Nephron progenitor cell (in vitro differentiated cells): ENCODE measurements at regions not wholly inside any gene's neighbourhood (a gene's known extent, or its start where the extent isn't known, plus 50 kb on each side); places are given as distances from the start of the nearest gene placed in this dataset.

ENCODE experiments used
- DNase-seq: peaks from one replicate; pipeline ENCODE4 v3.0.0; 2021
- H3K27ac Mint-ChIP-seq: 2 replicates; pipeline ENCODE4 v1.8.0; 2021; ENCODE audit warnings: mild to moderate bottlenecking, moderate library complexity, mixed read lengths
- H3K27me3 Mint-ChIP-seq: 2 replicates; pipeline ENCODE4 v1.8.0; 2021; ENCODE audit warnings: mild to moderate bottlenecking, low read depth, mixed read lengths; ENCODE audit not compliant: poor library complexity
- H3K36me3 Mint-ChIP-seq: 2 replicates; pipeline ENCODE4 v1.8.0; 2021; ENCODE audit warnings: low read depth, mixed read lengths
- H3K4me1 Mint-ChIP-seq: 2 replicates; pipeline ENCODE4 v1.8.0; 2021; ENCODE audit warnings: mixed read lengths
- H3K4me3 Mint-ChIP-seq: 2 replicates; pipeline ENCODE4 v1.8.0; 2021; ENCODE audit warnings: mild to moderate bottlenecking, moderate library complexity, mixed read lengths
- H3K9me3 Mint-ChIP-seq: 2 replicates; pipeline ENCODE4 v1.8.0; 2021; ENCODE audit warnings: mild to moderate bottlenecking, moderate library complexity, mixed read lengths
- TF ChIP-seq, protein P1 (sequence below): fragments of 200-600 bp; sonication (generic); IDR thresholded peaks from 2 replicates; pipeline ENCODE4 v1.5.0; 2021; ENCODE audit warnings: antibody characterized with exemption

DNA sequence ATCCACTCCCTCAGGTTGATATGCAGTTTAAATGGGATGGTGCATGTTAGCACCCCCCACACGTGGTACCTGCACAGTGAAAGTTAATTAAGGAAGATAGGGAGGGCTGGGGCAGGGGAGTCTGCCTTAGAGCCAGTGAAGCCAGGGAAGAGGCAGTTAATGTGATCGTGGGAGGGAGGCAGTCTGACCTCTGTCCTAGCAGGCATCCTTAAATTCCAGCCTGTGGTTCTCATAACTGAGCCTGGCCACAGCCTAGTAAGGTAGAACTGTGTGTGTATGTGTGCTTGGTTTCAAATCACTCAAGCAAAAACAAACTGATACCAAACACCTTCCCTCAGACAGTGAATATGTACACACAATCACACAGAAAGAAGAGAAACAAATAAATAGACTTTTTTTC lies 319.1 kb upstream of the TLE3 start:
- TF ChIP-seq, protein P1, sequence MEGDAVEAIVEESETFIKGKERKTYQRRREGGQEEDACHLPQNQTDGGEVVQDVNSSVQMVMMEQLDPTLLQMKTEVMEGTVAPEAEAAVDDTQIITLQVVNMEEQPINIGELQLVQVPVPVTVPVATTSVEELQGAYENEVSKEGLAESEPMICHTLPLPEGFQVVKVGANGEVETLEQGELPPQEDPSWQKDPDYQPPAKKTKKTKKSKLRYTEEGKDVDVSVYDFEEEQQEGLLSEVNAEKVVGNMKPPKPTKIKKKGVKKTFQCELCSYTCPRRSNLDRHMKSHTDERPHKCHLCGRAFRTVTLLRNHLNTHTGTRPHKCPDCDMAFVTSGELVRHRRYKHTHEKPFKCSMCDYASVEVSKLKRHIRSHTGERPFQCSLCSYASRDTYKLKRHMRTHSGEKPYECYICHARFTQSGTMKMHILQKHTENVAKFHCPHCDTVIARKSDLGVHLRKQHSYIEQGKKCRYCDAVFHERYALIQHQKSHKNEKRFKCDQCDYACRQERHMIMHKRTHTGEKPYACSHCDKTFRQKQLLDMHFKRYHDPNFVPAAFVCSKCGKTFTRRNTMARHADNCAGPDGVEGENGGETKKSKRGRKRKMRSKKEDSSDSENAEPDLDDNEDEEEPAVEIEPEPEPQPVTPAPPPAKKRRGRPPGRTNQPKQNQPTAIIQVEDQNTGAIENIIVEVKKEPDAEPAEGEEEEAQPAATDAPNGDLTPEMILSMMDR: no peak
- no peaks in the 10 kb centered on the region for H3K36me3 Mint-ChIP-seq
- H3K4me3 Mint-ChIP-seq: no peak overlapping the region
- H3K4me1 Mint-ChIP-seq: peaks cover 83% of the 10 kb centered on the region
- no peaks in the 10 kb centered on the region for H3K9me3 Mint-ChIP-seq
- no peak overlapping the region for H3K27ac Mint-ChIP-seq
- peaks cover 6% of the 10 kb centered on the region for H3K27me3 Mint-ChIP-seq
- no peak for DNase-seq

GRCh38 chr15:70415398-70415797 lies 317.7 kb upstream of the TLE3 start:
- Mint-ChIP-seq H3K4me1 (peaks cover 90% of the 10 kb centered on the region), H3K27ac (no peak overlapping the region), H3K9me3 (no peaks in the 10 kb centered on the region), H3K36me3 (no peaks in the 10 kb centered on the region), H3K27me3 (peaks cover 6% of the 10 kb centered on the region), H3K4me3 (no peak overlapping the region)
- DNase-seq: no peak
- TF ChIP-seq, protein P1: no peak

DNA sequence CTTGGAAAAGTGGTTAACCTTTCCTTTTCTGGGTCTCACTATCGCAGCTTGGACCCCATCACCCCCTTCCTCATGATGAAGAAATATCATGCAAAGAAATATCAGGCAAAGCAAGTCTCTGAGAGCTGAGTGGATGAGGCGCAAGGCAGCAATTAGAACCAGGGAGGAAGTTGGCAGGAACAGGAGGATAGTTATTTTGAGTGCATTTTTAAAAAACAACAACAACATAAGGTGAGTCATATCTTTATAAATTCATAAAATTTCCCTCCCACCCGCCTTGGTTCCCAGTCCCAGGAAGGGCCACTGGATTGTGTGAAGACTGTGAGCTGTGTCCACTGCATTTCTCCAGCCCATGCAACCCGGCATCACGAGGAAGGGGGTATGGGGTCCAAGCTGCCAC lies 316.9 kb upstream of the TLE3 start:
- TF ChIP-seq, protein P1: no peak
- DNase-seq: no peak
- Mint-ChIP-seq H3K36me3 (no peaks in the 10 kb centered on the region), H3K27ac (no peak overlapping the region), H3K9me3 (no peaks in the 10 kb centered on the region), H3K4me3 (no peak overlapping the region), H3K4me1 (peaks cover 92% of the 10 kb centered on the region), H3K27me3 (peaks cover 6% of the 10 kb centered on the region)

- H3K27me3 Mint-ChIP-seq: peaks cover 9% of the 10 kb centered on the region
- H3K36me3 Mint-ChIP-seq: peaks cover 8% of the 10 kb centered on the region
- peaks cover 15% of the 10 kb centered on the region for H3K9me3 Mint-ChIP-seq
- no peak overlapping the region for H3K27ac Mint-ChIP-seq
- DNase-seq: no peak
- H3K4me3 Mint-ChIP-seq: no peak overlapping the region
- TF ChIP-seq, protein P1: no peak
- H3K4me1 Mint-ChIP-seq: peaks cover 74% of the 10 kb centered on the region
These were observed 315.1 kb upstream of the TLE3 start for GRCh38 chr15:70412794-70413193.

- H3K4me1 Mint-ChIP-seq: peaks cover 74% of the 10 kb centered on the region
- no peak overlapping the region for H3K27ac Mint-ChIP-seq
- peaks cover 10% of the 10 kb centered on the region for H3K27me3 Mint-ChIP-seq
- TF ChIP-seq, protein P1: no peak
- H3K9me3 Mint-ChIP-seq: peaks cover 29% of the 10 kb centered on the region
- peaks cover 14% of the 10 kb centered on the region for H3K36me3 Mint-ChIP-seq
- H3K4me3 Mint-ChIP-seq: peak overlapping the region; percentile 4
- no peak for DNase-seq
These were observed 313.6 kb upstream of the TLE3 start for GRCh38 chr15:70411143-70411863.

- H3K4me1 Mint-ChIP-seq: peaks cover 70% of the 10 kb centered on the region
- no peak overlapping the region for H3K4me3 Mint-ChIP-seq
- peaks cover 14% of the 10 kb centered on the region for H3K36me3 Mint-ChIP-seq
- TF ChIP-seq, protein P1: no peak
- no peak overlapping the region for H3K27ac Mint-ChIP-seq
- no peak for DNase-seq
- peaks cover 32% of the 10 kb centered on the region for H3K9me3 Mint-ChIP-seq
- H3K27me3 Mint-ChIP-seq: peaks cover 10% of the 10 kb centered on the region
These were observed 312.8 kb upstream of the TLE3 start for GRCh38 chr15:70410371-70410985.
